Loucy (cell line): ENCODE measurements at regions not wholly inside any gene's neighbourhood (a gene's known extent, or its start where the extent isn't known, plus 50 kb on each side); places are given as distances from the start of the nearest gene placed in this dataset.

Experiments used
- CTCF ChIP-seq: fragments of 200-600 bp; sonication (generic); conservative IDR thresholded peaks from 2 replicates; pipeline ENCODE4 v1.5.1; 2014; ENCODE audit warnings: mild to moderate bottlenecking, antibody characterized with exemption, low read length
- EZH2phosphoT487 ChIP-seq: fragments of 200-600 bp; IDR thresholded peaks from 2 replicates; pipeline ENCODE4 v1.6.1; 2018; ENCODE audit warnings: antibody characterized with exemption, mild to moderate bottlenecking, moderate library complexity, borderline replicate concordance

- TF ChIP-seq CTCF: no peak; the same call in 1 of the 2 replicates
- no peak for TF ChIP-seq EZH2phosphoT487
These were observed 205.4 kb downstream of the MBL2 start for GRCh38 chr10:52567247-52567580.
